H9 (cell line): ENCODE measurements at regions not wholly inside any gene's neighbourhood (a gene's known extent, or its start where the extent isn't known, plus 50 kb on each side); places are given as distances from the start of the nearest gene placed in this dataset.

ENCODE experiments used
- DNase-seq: peaks from one replicate; pipeline ENCODE4 v3.0.0-alpha.2; 2017
- H2AFZ ChIP-seq: one replicate; pipeline ENCODE4 v1.6.1; 2013; ENCODE audit warnings: mild to moderate bottlenecking, low read length, control low read depth, moderate library complexity
- H2AK5ac ChIP-seq: 2 replicates; pipeline ENCODE4 v1.6.1; 2013; ENCODE audit warnings: low read length, control low read depth, mixed read lengths; ENCODE audit not compliant: insufficient read length
- H2BK120ac ChIP-seq: one replicate; pipeline ENCODE4 v1.6.1; 2013; ENCODE audit warnings: low read depth, mild to moderate bottlenecking, low read length, control low read depth, inconsistent platforms; ENCODE audit not compliant: poor library complexity, severe bottlenecking
- H2BK12ac ChIP-seq: 2 replicates; pipeline ENCODE4 v1.6.1; 2013; ENCODE audit warnings: low read length, control low read depth, mixed read lengths, low read depth; ENCODE audit not compliant: insufficient read length
- H2BK15ac ChIP-seq: 2 replicates; pipeline ENCODE4 v1.6.1; 2013; ENCODE audit warnings: low read depth, low read length, control low read depth
- H2BK20ac ChIP-seq: one replicate; pipeline ENCODE4 v1.6.1; 2013; ENCODE audit warnings: low read depth, mild to moderate bottlenecking, low read length, control low read depth, inconsistent platforms; ENCODE audit not compliant: poor library complexity, severe bottlenecking
- H2BK5ac ChIP-seq: 2 replicates; pipeline ENCODE4 v1.6.1; 2013; ENCODE audit warnings: low read length, control low read depth, mixed read lengths; ENCODE audit not compliant: insufficient read length
- H3K14ac ChIP-seq: 2 replicates; pipeline ENCODE4 v1.6.1; 2013; ENCODE audit warnings: low read length, control low read depth; ENCODE audit not compliant: insufficient read depth
- H3K18ac ChIP-seq: 2 replicates; pipeline ENCODE4 v1.6.1; 2013; ENCODE audit warnings: low read depth, mild to moderate bottlenecking, mixed read lengths, low read length, control low read depth; ENCODE audit not compliant: insufficient read length
- H3K23ac ChIP-seq: 2 replicates; pipeline ENCODE4 v1.6.1; 2013; ENCODE audit warnings: low read length, control low read depth, mixed read lengths, low read depth; ENCODE audit not compliant: insufficient read length
- H3K23me2 ChIP-seq: 2 replicates; pipeline ENCODE4 v1.6.1; 2013; ENCODE audit warnings: low read depth, mild to moderate bottlenecking, mixed read lengths, low read length, control low read depth; ENCODE audit not compliant: insufficient read length, poor library complexity, severe bottlenecking
- H3K27ac ChIP-seq: 2 replicates; pipeline ENCODE4 v1.5.1; 2013; ENCODE audit warnings: low read length, control low read depth, mixed read lengths, low read depth; ENCODE audit not compliant: insufficient read length
- H3K27me3 ChIP-seq: 2 replicates; pipeline ENCODE4 v1.6.1; 2013; ENCODE audit warnings: low read length, control low read depth, inconsistent platforms; ENCODE audit not compliant: insufficient read depth
- H3K4ac ChIP-seq: 2 replicates; pipeline ENCODE4 v1.6.1; 2013; ENCODE audit warnings: low read depth, mild to moderate bottlenecking, control low read depth, inconsistent platforms, low read length, moderate library complexity
- H3K4me1 ChIP-seq: 2 replicates; pipeline ENCODE4 v1.6.1; 2013; ENCODE audit warnings: low read length, control low read depth, inconsistent platforms; ENCODE audit not compliant: insufficient read depth
- H3K4me2 ChIP-seq: 2 replicates; pipeline ENCODE4 v1.6.1; 2013; ENCODE audit warnings: low read length, control low read depth, mixed read lengths; ENCODE audit not compliant: insufficient read length, insufficient read depth
- H3K56ac ChIP-seq: 2 replicates; pipeline ENCODE4 v1.6.1; 2013; ENCODE audit warnings: low read depth, mild to moderate bottlenecking, mixed read lengths, low read length, control low read depth; ENCODE audit not compliant: insufficient read length
- H3K79me1 ChIP-seq: 2 replicates; pipeline ENCODE4 v1.6.1; 2013; ENCODE audit warnings: low read depth, mild to moderate bottlenecking, moderate library complexity, low read length, control low read depth, inconsistent platforms; ENCODE audit not compliant: insufficient read depth, poor library complexity, severe bottlenecking
- H3K79me2 ChIP-seq: 2 replicates; pipeline ENCODE4 v1.6.1; 2013; ENCODE audit warnings: low read length, control low read depth, inconsistent platforms; ENCODE audit not compliant: insufficient read depth
- H3K9ac ChIP-seq: 2 replicates; pipeline ENCODE4 v1.6.1; 2013; ENCODE audit warnings: low read length, control low read depth, mixed read lengths; ENCODE audit not compliant: insufficient read length; ENCODE audit errors: extremely low read depth
- H3K9me3 ChIP-seq: one replicate; pipeline ENCODE4 v1.6.1; 2013; ENCODE audit warnings: low read depth, low read length, inconsistent platforms; ENCODE audit not compliant: control insufficient read depth
- H3T11ph ChIP-seq: one replicate; pipeline ENCODE4 v1.6.1; 2013; ENCODE audit warnings: mild to moderate bottlenecking, low read length, control low read depth, inconsistent platforms
- H4K20me1 ChIP-seq: one replicate; pipeline ENCODE4 v1.6.1; 2013; ENCODE audit not compliant: control insufficient read depth, insufficient read length, insufficient read depth
- H4K5ac ChIP-seq: 2 replicates; pipeline ENCODE4 v1.6.1; 2013; ENCODE audit warnings: low read depth, mild to moderate bottlenecking, mixed read lengths, low read length, control low read depth; ENCODE audit not compliant: insufficient read length
- H4K8ac ChIP-seq: replicated peaks from 2 replicates; pipeline ENCODE4 v1.6.1; 2013; ENCODE audit warnings: low read length, control low read depth, mixed read lengths, low read depth; ENCODE audit not compliant: insufficient read length
- H4K91ac ChIP-seq: 2 replicates; pipeline ENCODE4 v1.6.1; 2013; ENCODE audit warnings: low read depth, mild to moderate bottlenecking, moderate library complexity, mixed read lengths, low read length, control low read depth; ENCODE audit not compliant: insufficient read length
- H3K27ac Mint-ChIP-seq, 3 experiments: 2 replicates in 2 of 3; 3 replicates in 1 of 3; pipeline ENCODE4 v1.8.0; 2020 to 2021; ENCODE audit warnings: mixed read lengths in 3 of 3, mild to moderate bottlenecking in 1 of 3, moderate library complexity in 1 of 3
- H3K27me3 Mint-ChIP-seq: 2 replicates; pipeline ENCODE4 v1.8.0; 2021; ENCODE audit warnings: low read depth, mild to moderate bottlenecking, moderate library complexity, mixed read lengths
- H3K36me3 Mint-ChIP-seq, 3 experiments: 2 replicates in 2 of 3; 3 replicates in 1 of 3; pipeline ENCODE4 v1.8.0; 2020 to 2021; ENCODE audit warnings: low read depth in 3 of 3, mixed read lengths in 3 of 3; ENCODE audit not compliant: insufficient read depth in 1 of 3
- H3K4me1 Mint-ChIP-seq, 2 experiments: 2 replicates each; pipeline ENCODE4 v1.8.0; 2020; ENCODE audit warnings: mixed read lengths in 2 of 2
- H3K4me3 Mint-ChIP-seq, 2 experiments: 2 replicates in 1 of 2; 3 replicates in 1 of 2; pipeline ENCODE4 v1.8.0; 2020 to 2021; ENCODE audit warnings: mild to moderate bottlenecking in 2 of 2, mixed read lengths in 2 of 2, moderate library complexity in 1 of 2
- H3K9me3 Mint-ChIP-seq, 2 experiments: 2 replicates in 1 of 2; 3 replicates in 1 of 2; pipeline ENCODE4 v1.8.0; 2020; ENCODE audit warnings: mild to moderate bottlenecking in 2 of 2, mixed read lengths in 2 of 2, moderate library complexity in 1 of 2
- CTCF ChIP-seq: fragments of 200-600 bp; sonication (generic); conservative IDR thresholded peaks from 3 replicates; pipeline ENCODE4 v1.8.0; 2021; ENCODE audit warnings: antibody characterized with exemption, mild to moderate bottlenecking
- WGBS: extraction: QIAGEN DNeasy Blood & Tissue Kit; methylation state at CpG from one replicate; pipeline ENCODE4 v1.1.7; 2013; ENCODE audit warnings: missing lambda C conversion rate, low lambda C conversion rate, mixed read lengths; ENCODE audit not compliant: insufficient read length; ENCODE audit errors: extremely low coverage; 5-methylcytosine and 5-hydroxymethylcytosine counted together

- Histone ChIP-seq H4K20me1 (no peaks in the 10 kb centered on the region), H4K5ac (no peak overlapping the region), H2BK120ac (no peak overlapping the region), H3K18ac (no peak overlapping the region), H3K9ac (no peak overlapping the region), H2AK5ac (no peak overlapping the region), H3K14ac (no peak overlapping the region), H4K8ac (no peak overlapping the region), H2BK15ac (no peak overlapping the region), H3K27ac (no peak overlapping the region), H2BK20ac (no peak overlapping the region), H3K79me1 (no peaks in the 10 kb centered on the region), H3K79me2 (no peaks in the 10 kb centered on the region), H3K23ac (no peak overlapping the region), H2AFZ (no peak overlapping the region), H3K23me2 (no peaks in the 10 kb centered on the region), H2BK5ac (no peak overlapping the region), H3K4ac (no peak overlapping the region), H2BK12ac (no peak overlapping the region), H3K9me3 (no peaks in the 10 kb centered on the region), H3K56ac (no peak overlapping the region), H3T11ph (no peak overlapping the region), H3K27me3 (no peaks in the 10 kb centered on the region), H3K4me1 (no peaks in the 10 kb centered on the region), H4K91ac (no peak overlapping the region), H3K4me2 (no peak overlapping the region)
- no peak for TF ChIP-seq CTCF
- H3K36me3 Mint-ChIP-seq, result no peaks in the 10 kb centered on the region
- H3K4me1 Mint-ChIP-seq, result peaks cover 2 to 21% of the 10 kb centered on the region in 2 experiments; a peak in 3 of 4 replicates
- no peaks in the 10 kb centered on the region for H3K9me3 Mint-ChIP-seq
- peaks cover 15% of the 10 kb centered on the region for H3K27me3 Mint-ChIP-seq
- no peak for DNase-seq
- no peak overlapping the region for H3K27ac Mint-ChIP-seq
- no CpG with 5 or more reads among the region's 9 CpGs for WGBS
- no peak overlapping the region for H3K4me3 Mint-ChIP-seq
Measured at GRCh38 chr12:115758877-115759620, 518.4 kb downstream of the MED13L start.
